OCI-LY1 (cell line): ENCODE measurements at regions not wholly inside any gene's neighbourhood (a gene's known extent, or its start where the extent isn't known, plus 50 kb on each side); places are given as distances from the start of the nearest gene placed in this dataset.

Experiments
- EZH2 ChIP-seq: fragments of 200-600 bp; sonication (generic), shearing (Covaris generic); IDR thresholded peaks from 2 replicates; pipeline ENCODE4 v1.8.0; 2017; ENCODE audit warnings: borderline replicate concordance, mixed run types, mild to moderate bottlenecking, antibody characterized with exemption, low read length, moderate library complexity, mixed read lengths
- TF ChIP-seq, protein P1 (sequence below): fragments of 200-600 bp; sonication (generic), shearing (Covaris generic); IDR thresholded peaks from 2 replicates; pipeline ENCODE4 v1.5.1; 2017; ENCODE audit warnings: mild to moderate bottlenecking, antibody characterized with exemption, low read length, moderate library complexity, mixed read lengths

DNA sequence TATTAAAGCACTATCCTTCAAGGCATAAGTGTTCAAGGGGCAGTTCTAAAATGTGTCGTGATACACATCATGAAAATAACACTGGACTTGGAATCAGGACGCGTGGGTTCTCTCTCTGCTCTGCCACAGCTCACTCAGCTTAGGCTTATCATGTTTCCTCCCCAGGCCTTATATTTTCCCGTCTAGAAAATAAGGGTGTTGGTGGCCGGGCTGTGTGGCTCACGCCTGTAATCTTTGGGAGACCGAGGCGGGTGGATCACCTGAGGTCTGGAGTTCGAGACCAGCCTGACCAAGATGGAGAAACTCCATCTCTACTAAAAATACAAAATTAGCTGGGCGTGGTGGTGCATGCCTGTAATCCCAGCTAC is 223.0 kb downstream of the OPA1 start:
- TF ChIP-seq, protein P1, sequence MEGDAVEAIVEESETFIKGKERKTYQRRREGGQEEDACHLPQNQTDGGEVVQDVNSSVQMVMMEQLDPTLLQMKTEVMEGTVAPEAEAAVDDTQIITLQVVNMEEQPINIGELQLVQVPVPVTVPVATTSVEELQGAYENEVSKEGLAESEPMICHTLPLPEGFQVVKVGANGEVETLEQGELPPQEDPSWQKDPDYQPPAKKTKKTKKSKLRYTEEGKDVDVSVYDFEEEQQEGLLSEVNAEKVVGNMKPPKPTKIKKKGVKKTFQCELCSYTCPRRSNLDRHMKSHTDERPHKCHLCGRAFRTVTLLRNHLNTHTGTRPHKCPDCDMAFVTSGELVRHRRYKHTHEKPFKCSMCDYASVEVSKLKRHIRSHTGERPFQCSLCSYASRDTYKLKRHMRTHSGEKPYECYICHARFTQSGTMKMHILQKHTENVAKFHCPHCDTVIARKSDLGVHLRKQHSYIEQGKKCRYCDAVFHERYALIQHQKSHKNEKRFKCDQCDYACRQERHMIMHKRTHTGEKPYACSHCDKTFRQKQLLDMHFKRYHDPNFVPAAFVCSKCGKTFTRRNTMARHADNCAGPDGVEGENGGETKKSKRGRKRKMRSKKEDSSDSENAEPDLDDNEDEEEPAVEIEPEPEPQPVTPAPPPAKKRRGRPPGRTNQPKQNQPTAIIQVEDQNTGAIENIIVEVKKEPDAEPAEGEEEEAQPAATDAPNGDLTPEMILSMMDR, result no peak
- no peak for TF ChIP-seq EZH2
